ENCODE measurements at regions not wholly inside any gene's neighbourhood (a gene's known extent, or its start where the extent isn't known, plus 50 kb on each side); places are given as distances from the start of the nearest gene placed in this dataset.

- no peaks in the 10 kb centered on the region for H3K4me1 ChIP-seq
- no peak for TF ChIP-seq CTCF (IDR thresholded peaks at IDR 0.05)
- no peak for DNase-seq
Observed at GRCh38 chr2:201975434-201975833, 58.2 kb upstream of the FZD7 start.

GRCh38 chr2:201975964-201976612 lies 57.6 kb upstream of the FZD7 start:
- intact Hi-C loops (cut with DNase I) = no loop called here
- ATAC-seq (no peak), DNase-seq (no peak)
- Histone ChIP-seq H3K27me3 (no peaks in the 10 kb centered on the region), H3K4me1 (no peaks in the 10 kb centered on the region), H3K27ac (no peak overlapping the region), H3K36me3 (no peaks in the 10 kb centered on the region), H3K4me3 (no peak overlapping the region), H3K9me3 (no peaks in the 10 kb centered on the region)
- no peak for TF ChIP-seq CTCF (IDR thresholded peaks at IDR 0.05)

More at GRCh38 chr2:201975434-201975833, 58.2 kb upstream of the FZD7 start:
- intact Hi-C loops (cut with DNase I) = no loop called here
- no peak overlapping the region for H3K4me3 ChIP-seq
- H3K9me3 ChIP-seq = no peaks in the 10 kb centered on the region
- no peak overlapping the region for H3K27ac ChIP-seq
- ATAC-seq = no peak
- H3K36me3 ChIP-seq = no peaks in the 10 kb centered on the region
- no peaks in the 10 kb centered on the region for H3K27me3 ChIP-seq

- intact Hi-C loops (cut with DNase I) = no loop called here
- no peak for TF ChIP-seq CTCF (IDR thresholded peaks at IDR 0.05)
Observed at GRCh38 chr2:201977651-201978050, 56.0 kb upstream of the FZD7 start.

GRCh38 chr2:201978333-201978732 lies 55.3 kb upstream of the FZD7 start:
- Histone ChIP-seq H3K9me3 (no peaks in the 10 kb centered on the region), H3K4me1 (no peaks in the 10 kb centered on the region), H3K27me3 (no peaks in the 10 kb centered on the region), H3K4me3 (no peak overlapping the region), H3K27ac (no peak overlapping the region), H3K36me3 (no peaks in the 10 kb centered on the region)
- intact Hi-C loops (cut with DNase I) = no loop called here
- ATAC-seq (no peak), DNase-seq (no peak)
- TF ChIP-seq CTCF (IDR thresholded peaks at IDR 0.05) = no peak

More at GRCh38 chr2:201977651-201978050, 56.0 kb upstream of the FZD7 start:
- Histone ChIP-seq H3K4me1 (no peaks in the 10 kb centered on the region), H3K36me3 (no peaks in the 10 kb centered on the region), H3K27ac (no peak overlapping the region), H3K9me3 (no peaks in the 10 kb centered on the region), H3K27me3 (no peaks in the 10 kb centered on the region), H3K4me3 (no peak overlapping the region)
- no peak for ATAC-seq
- DNase-seq = no peak

- Histone ChIP-seq H3K4me1 (no peaks in the 10 kb centered on the region), H3K27me3 (no peaks in the 10 kb centered on the region), H3K4me3 (no peak overlapping the region), H3K27ac (no peak overlapping the region), H3K9me3 (no peaks in the 10 kb centered on the region), H3K36me3 (no peaks in the 10 kb centered on the region)
- no peak for TF ChIP-seq CTCF (IDR thresholded peaks at IDR 0.05)
- DNase-seq (no peak), ATAC-seq (no peak)
- intact Hi-C loops (cut with DNase I) = no loop called here
Observed at GRCh38 chr2:201978986-201979385, 54.7 kb upstream of the FZD7 start.

Data from left lung (tissue), 4 donors.